GF-D8 (cell line): ENCODE measurements at regions not wholly inside any gene's neighbourhood (a gene's known extent, or its start where the extent isn't known, plus 50 kb on each side); places are given as distances from the start of the nearest gene placed in this dataset.

Experiments
- DNase-seq: peaks from one replicate; lab custom pipeline; 2025; lab: John Stamatoyannopoulos, UW

GRCh38 chr6:138005846-138006245 lies 101.4 kb downstream of the PERP start:
- DNase-seq, result no peak

- no peak for DNase-seq
Observed at GRCh38 chr6:138007014-138007472, 100.2 kb downstream of the PERP start.

DNA sequence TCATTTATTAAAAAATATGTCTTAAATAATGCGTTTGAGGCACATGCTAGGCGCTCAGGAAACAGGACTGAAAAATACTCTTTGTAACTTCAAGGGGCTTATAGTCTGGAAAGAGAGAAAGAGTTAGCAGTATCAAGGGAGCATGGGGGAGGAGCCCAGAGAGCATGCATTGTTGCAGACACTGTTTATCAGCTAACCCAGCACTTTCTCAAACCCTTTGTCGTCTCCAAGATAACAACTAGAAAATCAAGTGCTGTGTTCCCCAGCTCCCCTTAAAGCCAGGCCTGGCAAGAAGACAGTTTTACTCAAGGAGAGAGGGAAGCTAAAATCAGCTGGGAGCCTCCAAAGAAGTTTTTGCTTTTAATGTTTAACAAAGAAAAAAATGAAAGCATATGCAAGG lies 98.4 kb downstream of the PERP start:
- no peak for DNase-seq

GRCh38 chr6:138011413-138011812 lies 95.8 kb downstream of the PERP start:
- DNase-seq, result no peak

- DNase-seq, result no peak
Observed at GRCh38 chr6:138012682-138013081, 94.5 kb downstream of the PERP start.

GRCh38 chr6:138013959-138014358 lies 93.3 kb downstream of the PERP start:
- DNase-seq, result no peak

- DNase-seq, result no peak
Observed at GRCh38 chr6:138017166-138017757, 90.0 kb downstream of the PERP start.

GRCh38 chr6:138018297-138018696 lies 88.9 kb downstream of the PERP start:
- DNase-seq, result no peak

DNA sequence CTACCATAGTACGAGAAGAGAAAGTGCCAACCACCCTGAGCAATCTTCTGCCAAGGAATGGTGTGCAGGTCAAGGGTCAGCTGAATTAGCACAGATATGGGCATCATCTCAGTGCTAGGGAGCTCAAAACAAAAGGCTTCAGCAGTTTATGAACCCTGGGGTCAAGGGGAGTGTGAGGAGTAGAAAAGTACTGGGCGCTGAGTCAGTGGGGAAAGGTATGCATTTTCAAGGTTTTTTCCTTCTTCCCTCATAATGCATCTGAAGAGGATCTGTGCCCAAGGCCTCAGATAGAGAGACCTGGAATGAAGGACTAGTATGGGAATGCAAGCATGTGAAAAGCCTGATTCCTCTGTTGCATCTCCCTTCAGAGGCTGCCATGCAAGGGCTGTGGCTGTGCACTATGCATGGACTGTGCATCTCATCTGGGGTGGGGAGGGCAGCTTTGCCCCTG lies 81.7 kb downstream of the PERP start:
- no peak for DNase-seq

GRCh38 chr6:138026342-138026741 lies 80.9 kb downstream of the PERP start:
- no peak for DNase-seq

DNA sequence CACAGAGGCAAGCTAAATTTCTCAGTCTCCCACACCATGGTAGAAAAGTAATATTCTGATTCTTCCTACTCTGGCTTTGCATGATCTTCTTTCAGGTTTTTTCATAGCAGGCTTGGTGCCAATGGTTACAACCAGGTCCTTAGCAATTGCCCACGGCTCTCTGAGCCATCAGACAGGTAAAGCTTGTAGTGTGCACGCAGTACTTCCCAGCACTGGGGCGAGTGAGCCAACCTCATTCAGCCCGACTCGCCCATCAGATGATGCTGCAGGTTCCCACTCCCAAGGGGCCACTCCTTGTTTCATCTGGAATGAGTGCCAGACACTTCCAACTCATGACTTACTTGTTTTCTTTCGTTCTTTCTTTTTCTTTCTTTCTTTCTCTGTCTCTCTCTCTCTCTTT lies 78.3 kb downstream of the PERP start:
- no peak for DNase-seq

- DNase-seq, result no peak
Observed at GRCh38 chr6:138030872-138031271, 76.3 kb downstream of the PERP start.

DNA sequence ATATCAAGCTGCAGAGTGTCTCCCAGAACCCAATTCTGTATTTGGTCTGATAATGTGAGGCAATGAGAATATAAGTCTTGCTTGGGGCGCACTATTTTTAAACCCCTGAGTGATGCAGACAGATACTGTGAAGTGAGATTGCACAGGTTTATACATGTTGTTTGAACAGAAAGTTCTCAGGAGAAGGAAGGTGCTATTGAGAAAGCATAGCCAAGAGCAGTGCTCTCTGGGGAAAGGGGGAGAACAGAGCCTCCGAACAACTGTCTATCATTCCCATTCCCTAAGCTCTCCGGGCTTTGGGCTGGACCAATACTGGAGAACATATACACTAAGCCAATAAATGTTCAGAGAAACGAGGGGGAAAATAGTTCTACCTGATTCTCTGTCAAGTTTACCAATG lies 75.8 kb downstream of the PERP start:
- DNase-seq, result no peak

- DNase-seq, result no peak
Observed at GRCh38 chr6:138031850-138032249, 75.4 kb downstream of the PERP start.

DNA sequence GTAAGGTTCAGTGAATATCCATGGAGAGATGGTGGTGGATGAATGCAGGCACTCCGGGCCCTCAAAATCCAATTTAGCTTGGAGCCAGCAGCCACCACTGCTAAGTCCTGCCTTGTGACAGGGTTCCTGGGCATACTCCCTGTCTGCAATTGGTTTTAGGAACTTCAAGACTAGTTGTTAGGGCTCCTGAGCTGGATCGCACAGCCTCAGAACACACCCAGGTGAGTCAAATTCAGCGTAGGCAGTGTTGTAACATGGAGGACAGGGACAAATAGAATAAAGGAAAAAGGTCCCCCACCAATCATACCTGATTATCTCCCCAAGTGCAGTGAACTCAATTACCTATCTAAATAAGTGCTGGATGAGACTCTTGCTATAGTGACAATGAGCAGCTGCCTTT lies 74.6 kb downstream of the PERP start:
- DNase-seq, result no peak

- DNase-seq, result no peak
Observed at GRCh38 chr6:138034229-138034628, 73.0 kb downstream of the PERP start.

- no peak for DNase-seq
Observed at GRCh38 chr6:138035070-138035469, 72.1 kb downstream of the PERP start.

DNA sequence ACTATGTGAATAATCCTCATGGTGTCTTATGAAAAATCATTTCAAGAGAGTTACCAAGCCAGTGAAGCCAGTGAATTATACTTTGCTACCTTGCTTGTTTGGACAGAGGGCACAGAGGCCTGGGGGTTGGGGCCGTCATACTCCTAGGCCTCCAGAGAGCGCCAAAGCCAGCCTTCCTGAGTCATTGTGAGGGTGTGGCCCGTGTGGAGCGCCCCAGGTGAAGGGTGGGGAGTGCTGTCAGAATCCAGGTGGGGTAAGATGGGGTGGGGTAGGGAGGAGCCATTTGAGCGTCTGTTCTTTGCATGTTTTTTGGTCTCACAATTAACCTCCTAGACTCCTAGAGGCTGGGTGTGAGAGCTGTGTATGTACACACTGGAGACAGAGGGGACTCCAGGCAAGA lies 71.1 kb downstream of the PERP start:
- DNase-seq, result no peak

DNA sequence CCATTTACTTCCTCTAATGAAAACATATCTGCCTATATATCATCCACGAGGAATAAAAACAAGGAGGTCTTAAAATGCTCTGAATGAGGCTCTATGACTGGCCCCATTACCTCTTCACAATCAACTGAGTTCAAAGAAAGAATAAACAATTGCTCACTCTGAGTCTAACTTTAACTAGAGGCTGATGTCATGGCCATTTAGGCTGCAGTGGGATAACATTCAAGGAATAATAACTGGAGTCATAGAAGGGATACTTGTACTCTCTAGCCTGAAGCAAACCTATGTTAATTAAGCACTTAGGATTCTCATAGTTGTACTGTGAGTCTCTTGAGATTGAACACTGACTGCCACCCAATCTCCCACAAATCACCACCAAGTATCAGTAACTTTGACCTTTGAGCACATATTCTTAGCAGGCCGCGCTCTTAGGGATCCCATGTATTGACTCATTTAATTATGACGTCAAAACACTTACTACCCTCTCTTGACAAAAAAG lies 70.2 kb downstream of the PERP start:
- no peak for DNase-seq

- DNase-seq, result no peak
Observed at GRCh38 chr6:138038142-138038870, 68.9 kb downstream of the PERP start.
